GM19467 (cell line): ENCODE measurements at regions not wholly inside any gene's neighbourhood (a gene's known extent, or its start where the extent isn't known, plus 50 kb on each side); places are given as distances from the start of the nearest gene placed in this dataset.

Experiments used
- ATAC-seq: cut with Tn5 transposase; IDR thresholded peaks from one replicate; pipeline ENCODE4 v1.9.1; 2021; ENCODE audit warnings: mild to moderate bottlenecking, moderate library complexity; ENCODE audit not compliant: unreplicated experiment

DNA sequence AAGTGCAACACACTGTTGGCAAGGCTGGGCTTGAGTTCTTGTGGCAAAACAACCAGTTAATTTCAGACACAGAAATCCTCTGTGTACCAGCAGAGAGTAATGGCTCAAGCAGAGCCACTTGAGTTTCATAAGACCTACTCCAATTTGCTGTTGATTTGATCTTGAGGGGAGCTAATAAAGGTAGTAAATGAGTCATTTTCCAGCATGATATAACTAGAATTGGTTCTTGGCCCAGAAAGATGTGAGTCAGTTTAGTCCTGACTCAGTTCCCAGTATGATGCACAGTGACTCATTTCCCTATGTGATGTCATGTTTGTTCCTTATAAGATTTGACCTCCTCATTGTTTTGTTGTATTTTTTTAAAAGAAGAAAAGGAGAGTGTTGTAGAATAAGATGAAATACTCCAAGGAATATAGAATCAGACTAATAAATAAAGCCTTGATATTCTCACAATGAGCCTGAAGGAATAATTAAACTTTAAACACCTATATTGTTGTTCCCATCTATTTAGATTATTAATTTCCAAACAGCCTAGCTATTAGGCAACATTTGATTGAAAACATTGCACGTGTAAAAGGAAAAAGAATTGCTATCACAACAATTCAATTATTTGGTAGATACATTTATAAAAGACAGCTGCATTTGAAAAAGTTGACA, 186.2 kb downstream of the REEP3 start:
- ATAC-seq = no peak

DNA sequence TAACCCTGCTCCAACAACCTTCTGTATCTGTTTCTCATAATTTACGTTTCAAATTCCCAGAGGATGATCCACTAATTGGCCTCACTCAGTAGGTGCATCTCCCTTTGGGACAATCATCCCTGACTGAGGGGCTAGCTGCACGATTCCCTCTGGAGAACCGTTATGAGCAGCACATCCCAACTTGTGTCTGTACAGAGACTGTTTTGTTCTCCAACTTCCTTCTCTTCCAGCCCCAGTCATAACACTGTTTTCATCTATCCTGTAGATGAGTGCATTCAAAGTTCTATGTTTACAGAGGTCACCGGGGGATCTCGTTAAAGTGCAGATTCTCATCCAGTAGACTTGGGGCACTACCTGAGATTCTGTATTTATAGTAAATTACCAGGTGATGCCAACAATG, 187.2 kb downstream of the REEP3 start:
- ATAC-seq = no peak

GRCh38 chr10:63710703-63711102, 189.5 kb downstream of the REEP3 start:
- no peak for ATAC-seq

DNA sequence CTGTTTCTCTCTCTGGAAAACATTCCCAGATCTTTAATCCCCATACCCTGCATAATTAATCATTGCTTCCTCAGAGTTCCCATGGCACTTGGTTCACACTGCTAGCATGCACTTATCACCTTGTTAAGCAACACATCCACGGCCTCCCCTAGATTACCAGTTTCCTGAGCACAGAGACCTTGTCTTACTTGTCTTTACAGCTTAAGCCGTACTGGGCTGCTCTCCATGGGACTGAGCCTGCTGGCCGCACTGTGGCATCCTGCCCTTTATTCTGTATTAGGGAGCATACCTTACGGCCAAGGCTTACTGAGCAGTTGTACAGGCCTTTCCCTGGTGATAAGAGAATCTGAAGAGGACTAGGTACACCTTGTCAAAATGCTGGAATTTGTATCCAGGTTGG, 190.2 kb downstream of the REEP3 start:
- ATAC-seq = no peak

- ATAC-seq = no peak
Observed at GRCh38 chr10:63711867-63712716, 190.9 kb downstream of the REEP3 start.

DNA sequence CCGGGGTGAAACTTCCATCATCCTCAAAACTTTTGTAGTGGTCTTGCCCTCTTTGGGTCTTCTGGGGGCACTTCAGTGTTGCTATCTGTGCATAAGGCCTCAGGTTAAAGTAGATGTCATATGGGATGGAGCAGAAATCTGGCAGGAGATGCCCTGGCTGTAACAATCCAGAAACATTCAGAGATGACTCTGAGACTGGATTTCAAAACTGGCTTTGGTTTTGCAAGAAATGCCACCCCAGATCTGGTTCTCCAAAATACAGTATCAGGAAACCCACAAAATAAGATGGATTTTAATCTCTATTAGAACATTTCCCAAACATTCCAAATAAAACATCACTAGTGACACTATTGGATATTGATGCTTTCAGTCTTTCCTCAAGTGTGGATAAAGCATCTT, 191.5 kb downstream of the REEP3 start:
- no peak for ATAC-seq

- no peak for ATAC-seq
Observed at GRCh38 chr10:63713191-63714144, 192.3 kb downstream of the REEP3 start.

GRCh38 chr10:63716016-63716580, 194.9 kb downstream of the REEP3 start:
- no peak for ATAC-seq

DNA sequence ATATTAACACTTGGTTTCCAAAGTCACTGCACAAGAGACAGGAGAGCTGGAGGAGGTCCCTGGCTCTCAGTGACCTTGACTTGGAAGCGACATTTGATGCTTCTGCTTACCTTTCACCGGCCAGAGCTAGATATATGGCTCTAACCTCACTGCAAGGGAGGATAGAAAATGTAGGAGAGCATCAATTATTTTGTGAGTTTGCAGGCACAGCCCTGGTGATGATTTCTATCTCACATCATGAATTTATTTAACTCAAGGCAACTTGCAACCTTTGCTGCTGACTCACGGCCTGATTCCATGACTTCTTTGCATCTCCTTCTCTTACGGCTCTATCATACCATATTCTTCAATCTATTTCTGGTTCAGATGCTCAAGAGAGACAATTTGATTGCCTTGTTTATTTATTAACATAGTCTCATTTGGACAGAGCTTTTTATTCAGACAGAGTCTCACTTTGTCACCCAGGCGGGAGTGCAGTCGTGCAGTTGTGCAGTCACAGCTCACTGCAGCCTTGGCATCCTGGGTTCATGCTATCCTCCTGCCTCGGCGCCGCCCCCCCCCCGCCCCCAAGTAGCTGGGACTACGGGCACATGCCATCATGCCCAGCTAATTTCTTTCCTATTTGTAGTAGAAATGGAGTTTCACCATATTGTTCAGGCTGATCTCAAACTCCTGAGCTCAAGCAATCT, 196.0 kb downstream of the REEP3 start:
- no peak for ATAC-seq

GRCh38 chr10:63718006-63718405, 196.8 kb downstream of the REEP3 start:
- no peak for ATAC-seq

GRCh38 chr10:63718421-63718820, 197.2 kb downstream of the REEP3 start:
- no peak for ATAC-seq

DNA sequence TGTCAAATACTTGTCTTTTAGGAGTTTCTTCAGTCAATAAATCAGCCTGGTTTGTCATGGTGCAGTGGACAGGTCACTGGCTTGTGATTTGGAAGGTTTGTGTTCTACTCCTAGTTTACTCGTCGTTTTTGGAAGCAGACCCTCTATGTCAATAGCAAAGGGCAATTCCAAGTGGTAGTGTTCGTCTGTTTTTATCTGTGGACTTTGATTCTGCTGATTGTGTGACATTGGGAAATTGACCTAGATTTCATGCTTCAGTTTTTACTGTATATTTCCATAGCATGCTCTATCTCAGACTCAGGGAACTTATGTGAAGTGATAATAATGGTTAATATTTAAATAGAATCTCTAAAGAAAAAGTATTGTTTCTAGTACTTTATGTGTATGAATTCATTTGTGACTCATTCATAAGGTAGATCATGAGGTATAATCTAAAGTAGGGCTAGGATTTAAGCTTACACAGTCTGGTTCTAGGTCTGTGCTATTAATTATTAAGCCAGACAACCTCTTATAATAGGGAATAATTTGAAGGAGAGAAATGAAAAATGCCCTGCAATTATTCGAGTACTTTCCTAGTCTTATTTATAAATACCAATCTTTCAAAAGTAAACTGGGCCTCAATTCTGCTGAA, 198.1 kb downstream of the REEP3 start:
- no peak for ATAC-seq

GRCh38 chr10:63720072-63720537, 198.9 kb downstream of the REEP3 start:
- ATAC-seq = no peak

DNA sequence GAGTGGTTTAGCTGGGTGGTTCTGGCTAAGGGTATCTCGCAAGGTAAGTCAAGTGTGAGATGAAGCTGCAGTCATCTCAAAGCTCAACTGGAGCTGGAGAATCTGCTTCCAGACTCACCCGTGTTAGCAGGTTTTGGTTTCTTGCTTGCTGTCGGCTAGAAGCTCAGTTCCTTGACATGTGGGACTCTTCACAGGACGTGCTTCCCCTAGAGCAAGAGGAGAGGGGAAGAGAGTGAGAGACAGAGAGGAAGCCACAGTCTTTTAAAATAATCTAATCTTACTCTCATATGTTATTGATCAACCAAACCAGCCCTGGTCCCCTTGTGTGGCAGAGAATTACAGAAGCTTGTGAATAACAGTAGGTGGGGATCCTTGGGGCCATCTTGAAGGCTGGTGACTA, 199.5 kb downstream of the REEP3 start:
- ATAC-seq = peak; percentile 66

GRCh38 chr10:63722537-63722936, 201.3 kb downstream of the REEP3 start:
- ATAC-seq = no peak

GRCh38 chr10:63723320-63723719, 202.1 kb downstream of the REEP3 start:
- no peak for ATAC-seq

- no peak for ATAC-seq
Observed at GRCh38 chr10:63723741-63724140, 202.5 kb downstream of the REEP3 start.

- no peak for ATAC-seq
Observed at GRCh38 chr10:63724922-63725321, 203.7 kb downstream of the REEP3 start.

DNA sequence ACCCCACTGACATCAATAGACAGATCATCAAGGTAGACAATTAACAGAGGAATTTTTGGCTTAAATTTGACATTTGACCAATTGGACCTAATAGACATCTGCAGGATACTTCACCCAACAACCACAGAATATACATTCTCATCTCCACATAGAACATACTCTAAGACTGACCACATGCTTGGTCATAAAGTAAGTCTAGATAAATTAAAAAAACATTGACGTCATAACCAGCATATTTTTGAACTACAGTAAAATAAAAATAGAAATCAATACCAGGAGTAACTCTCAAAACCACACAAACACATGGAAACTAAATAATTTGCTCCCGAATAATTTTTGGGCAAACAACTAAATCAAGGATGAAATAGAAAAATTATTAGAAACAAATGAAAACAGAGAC, 205.7 kb downstream of the REEP3 start:
- ATAC-seq = no peak

DNA sequence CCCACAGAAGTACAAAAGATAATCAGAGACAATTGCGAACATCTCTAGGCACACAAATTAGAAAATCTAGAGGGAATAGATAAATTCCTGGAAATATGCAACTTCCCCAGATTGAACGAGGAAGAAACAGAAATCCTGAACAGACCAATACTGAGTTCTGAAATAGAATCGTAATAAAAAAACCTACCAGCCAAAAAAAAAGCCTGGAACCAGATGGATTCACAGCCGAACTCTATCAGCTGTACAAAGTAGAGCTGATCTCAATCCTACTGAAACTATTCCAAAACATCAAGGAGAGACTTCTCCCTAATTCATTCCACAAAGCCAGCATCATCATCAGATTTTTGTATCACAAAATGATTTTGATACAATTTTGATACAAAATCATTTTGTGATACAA, 206.4 kb downstream of the REEP3 start:
- ATAC-seq = no peak
